Liver (tissue), 3 donors: ENCODE measurements at regions not wholly inside any gene's neighbourhood (a gene's known extent, or its start where the extent isn't known, plus 50 kb on each side); places are given as distances from the start of the nearest gene placed in this dataset.

Experiments used
- ATF3 ChIP-seq: IDR thresholded peaks from 2 replicates; pipeline ENCODE4 v1.6.1; 2016; ENCODE audit warnings: antibody characterized with exemption
- CTCF ChIP-seq: fragments of 150-350 bp; IDR thresholded peaks from 2 replicates; pipeline ENCODE4 v1.5.1; 2017; ENCODE audit warnings: improper control_type of control experiment, low read depth, low read length; ENCODE audit not compliant: missing input control
- FOXA2 ChIP-seq: IDR thresholded peaks from 2 replicates; pipeline ENCODE4 v1.6.1; 2016; ENCODE audit warnings: antibody characterized with exemption
- JUND ChIP-seq, 2 donors: IDR thresholded peaks; 2 replicates each; pipeline ENCODE4 v1.6.1; 2016; ENCODE audit warnings: antibody characterized with exemption in 2 of 2
- RAD21 ChIP-seq, 2 donors: IDR thresholded peaks; 2 replicates each; pipeline ENCODE4 v1.6.1; 2016; ENCODE audit warnings: antibody characterized with exemption in 2 of 2, mild to moderate bottlenecking in 2 of 2
- REST ChIP-seq: IDR thresholded peaks from 2 replicates; pipeline ENCODE4 v1.6.1; 2016; ENCODE audit warnings: antibody characterized with exemption, mild to moderate bottlenecking
- TAF1 ChIP-seq: conservative IDR thresholded peaks from 2 replicates; pipeline ENCODE4 v1.6.1; 2016; ENCODE audit warnings: antibody characterized with exemption, mild to moderate bottlenecking
- ZBTB33 ChIP-seq: IDR thresholded peaks from 2 replicates; pipeline ENCODE4 v1.6.1; 2016; ENCODE audit warnings: antibody characterized with exemption
- donor health status: healthy.
- donor health status: healthy.

- TF ChIP-seq REST = no peak
- no peak for TF ChIP-seq TAF1
- TF ChIP-seq CTCF = no peak
- TF ChIP-seq ZBTB33 = no peak
- TF ChIP-seq RAD21 (IDR thresholded peaks at IDR 0.05) = no peak
- no peak for TF ChIP-seq JUND (IDR thresholded peaks at IDR 0.05)
- no peak for TF ChIP-seq ATF3
- TF ChIP-seq FOXA2 = no peak
Observed at GRCh38 chr9:110008663-110009062, 199.3 kb downstream of the C9orf152 start.
